HCT116 (cell line): ENCODE measurements at regions not wholly inside any gene's neighbourhood (a gene's known extent, or its start where the extent isn't known, plus 50 kb on each side); places are given as distances from the start of the nearest gene placed in this dataset.

Experiments used
- ATAC-seq: fragments of 200-7000 bp; cut with Tn5 transposase; 2 replicates; pipeline ENCODE4 v1.9.1; 2020; ENCODE audit warnings: mild to moderate bottlenecking, moderate library complexity
- BruUV-seq: library from RNA; stranded (reverse); fragments of 400-500 nt; replicated peaks from 2 replicates; lab custom pipeline; 2021; lab: Mats Ljungman, UMichigan
- CTCF ChIA-PET: fragments of 300-600 bp; sonication (Branson Sonifier 250); formaldehyde crosslinking; loops from one replicate; lab custom pipeline; 2021; ENCODE audit warnings: antibody characterized with exemption; lab: Charles Lee
- POLR2A ChIA-PET: fragments of 300-600, 350-600 bp; sonication (Branson Sonifier 250); formaldehyde crosslinking; loops from one replicate; lab custom pipeline; 2021; ENCODE audit warnings: antibody characterized with exemption; lab: Charles Lee
- RAD21 ChIA-PET, 2 experiments: fragments of 300-600 bp; sonication (Branson Sonifier 250); formaldehyde crosslinking; loops; one replicate each; lab custom pipeline; 2023; ENCODE audit warnings: low total read pairs in 2 of 2; ENCODE audit not compliant: uncharacterized antibody in 2 of 2, unreplicated experiment in 2 of 2, low non-redundant PET in 1 of 2; lab: Charles Lee
- DNase-seq: peaks from one replicate; pipeline ENCODE4 v3.0.0-alpha.2; 2010; ENCODE audit warnings: low read depth, low spot score
- H2AFZ ChIP-seq: fragments of 200-600 bp; shearing (Covaris generic), sonication (generic); 2 replicates; pipeline ENCODE4 v1.6.1; 2017; ENCODE audit warnings: low read depth, mixed run types, mixed read lengths, antibody characterized with exemption, low read length; ENCODE audit not compliant: poor library complexity, severe bottlenecking
- H3K27ac ChIP-seq: 2 replicates; pipeline ENCODE4 v1.5.1; 2012; ENCODE audit warnings: low read depth, low read length
- H3K27me3 ChIP-seq: fragments of 200-600 bp; sonication (generic); 2 replicates; pipeline ENCODE4 v1.6.1; 2016; ENCODE audit warnings: mixed run types, low read length, mixed read lengths; ENCODE audit not compliant: insufficient read depth
- H3K36me3 ChIP-seq, 2 experiments: fragments of 200-500 bp in 1 of 2; fragments of 200-600 bp in 1 of 2; sonication (Bioruptor generic) in 1 of 2; sonication (generic) in 1 of 2; 2 replicates each; pipeline versions ENCODE4 v1.5.1 to v1.6.1; 2014 to 2016; ENCODE audit warnings: low read length in 2 of 2, inconsistent platforms in 1 of 2, mixed read lengths in 1 of 2, mixed run types in 1 of 2; ENCODE audit not compliant: insufficient read depth in 2 of 2, control insufficient read depth in 1 of 2
- H3K4me1 ChIP-seq, 2 experiments: fragments of 200-600 bp in 1 of 2; sonication (generic) in 1 of 2; 2 replicates each; pipeline versions ENCODE4 v1.5.1 to v1.6.1; 2012 to 2017; ENCODE audit warnings: low read length in 2 of 2, inconsistent platforms in 1 of 2, mild to moderate bottlenecking in 1 of 2, mixed read lengths in 1 of 2, mixed run types in 1 of 2, moderate library complexity in 1 of 2; ENCODE audit not compliant: insufficient read depth in 2 of 2, control insufficient read depth in 1 of 2
- H3K4me2 ChIP-seq: fragments of 200-600 bp; sonication (generic); 2 replicates; pipeline ENCODE4 v1.6.1; 2017; ENCODE audit warnings: mixed run types, low read length, mixed read lengths
- H3K4me3 ChIP-seq, 2 experiments: fragments of 200-600 bp in 1 of 2; sonication (generic) in 1 of 2; replicated peaks in 1 of 2; 2 replicates each; pipeline ENCODE4 v1.5.1; 2011 to 2016; ENCODE audit warnings: low read length in 2 of 2, control low read depth in 1 of 2, low read depth in 1 of 2, mild to moderate bottlenecking in 1 of 2, mixed read lengths in 1 of 2, mixed run types in 1 of 2
- H3K79me2 ChIP-seq: fragments of 200-600 bp; sonication (generic); 2 replicates; pipeline ENCODE4 v1.6.1; 2017; ENCODE audit warnings: mild to moderate bottlenecking, mixed run types, low read length, moderate library complexity, mixed read lengths; ENCODE audit not compliant: insufficient read depth
- H3K9ac ChIP-seq: fragments of 200-600 bp; sonication (generic); 2 replicates; pipeline ENCODE4 v1.6.1; 2016; ENCODE audit warnings: low read length, mixed read lengths
- H3K9me2 ChIP-seq: fragments of 200-600 bp; sonication (generic), shearing (Covaris generic); 2 replicates; pipeline ENCODE4 v1.6.1; 2017; ENCODE audit warnings: mixed run types, mild to moderate bottlenecking, moderate library complexity; ENCODE audit not compliant: insufficient read depth
- H3K9me3 ChIP-seq, 2 experiments: fragments of 200-500 bp in 1 of 2; fragments of 200-600 bp in 1 of 2; sonication (Bioruptor generic) in 1 of 2; sonication (generic) in 1 of 2; 2 replicates each; pipeline ENCODE4 v1.6.1; 2014 to 2017; ENCODE audit warnings: low read length in 2 of 2, mixed read lengths in 2 of 2, inconsistent platforms in 1 of 2, low read depth in 1 of 2, mild to moderate bottlenecking in 1 of 2, mixed run types in 1 of 2, moderate library complexity in 1 of 2; ENCODE audit not compliant: control insufficient read depth in 1 of 2, insufficient read depth in 1 of 2
- H4K20me1 ChIP-seq: fragments of 200-600 bp; sonication (generic), shearing (Covaris generic); 2 replicates; pipeline ENCODE4 v1.6.1; 2017; ENCODE audit warnings: mixed run types, mild to moderate bottlenecking, moderate library complexity; ENCODE audit not compliant: insufficient read depth
- CBX3 ChIP-seq: IDR thresholded peaks from 2 replicates; pipeline ENCODE4 v1.6.1; 2012; ENCODE audit warnings: low read depth
- EGR1 ChIP-seq: IDR thresholded peaks from 2 replicates; pipeline ENCODE4 v1.6.1; 2012; ENCODE audit warnings: low read depth
- ELF1 ChIP-seq: IDR thresholded peaks from 2 replicates; pipeline ENCODE4 v1.6.1; 2012; ENCODE audit warnings: low read depth, borderline replicate concordance
- EZH2phosphoT487 ChIP-seq: fragments of 200-600 bp; IDR thresholded peaks from 2 replicates; pipeline ENCODE4 v1.6.1; 2018; ENCODE audit warnings: antibody characterized with exemption, borderline replicate concordance
- FOSL1 ChIP-seq: IDR thresholded peaks from 2 replicates; pipeline ENCODE4 v1.6.1; 2012; ENCODE audit warnings: low read depth
- JUND ChIP-seq: IDR thresholded peaks from 2 replicates; pipeline ENCODE4 v1.6.1; 2012
- RAD21 ChIP-seq: IDR thresholded peaks from 2 replicates; pipeline ENCODE4 v1.6.1; 2012; ENCODE audit warnings: low read depth, mild to moderate bottlenecking
- SIN3A ChIP-seq: IDR thresholded peaks from 2 replicates; pipeline ENCODE4 v1.6.1; 2012; ENCODE audit warnings: low read depth
- SP1 ChIP-seq: IDR thresholded peaks from 2 replicates; pipeline ENCODE4 v1.6.1; 2012; ENCODE audit warnings: low read depth
- SRF ChIP-seq: IDR thresholded peaks from 2 replicates; pipeline ENCODE4 v1.6.1; 2012; ENCODE audit warnings: low read depth
- TCF7L2 ChIP-seq: IDR thresholded peaks from 2 replicates; pipeline ENCODE4 v1.7.0; 2011; ENCODE audit warnings: borderline replicate concordance, inconsistent platforms; ENCODE audit not compliant: insufficient read depth, insufficient read length; ENCODE audit errors: extremely low read depth
- YY1 ChIP-seq: IDR thresholded peaks from 2 replicates; pipeline ENCODE4 v1.6.1; 2011; ENCODE audit warnings: low read length, low read depth, moderate library complexity, mild to moderate bottlenecking; ENCODE audit not compliant: insufficient replicate concordance; ENCODE audit errors: extremely low read depth
- ZNF274 ChIP-seq: fragments of 200-500 bp; sonication (Bioruptor generic); IDR thresholded peaks from 2 replicates; pipeline ENCODE4 v1.6.1; 2014; ENCODE audit warnings: mild to moderate bottlenecking, low read depth, low read length, inconsistent platforms
- intact Hi-C: fragments of 100-400 bp; cut with micrococcal nuclease; formaldehyde crosslinking; loops from 2 replicates; pipeline ENCODE4 v1.10.0; 2022
- TF ChIP-seq, protein P1 (sequence below): IDR thresholded peaks from 2 replicates; pipeline ENCODE4 v1.6.1; 2012
- TF ChIP-seq, protein P2 (sequence below): IDR thresholded peaks from 2 replicates; pipeline ENCODE4 v1.6.1; 2012; ENCODE audit warnings: low read depth
- TF ChIP-seq, protein P3 (sequence below): IDR thresholded peaks from 2 replicates; pipeline ENCODE4 v1.6.1; 2012

DNA sequence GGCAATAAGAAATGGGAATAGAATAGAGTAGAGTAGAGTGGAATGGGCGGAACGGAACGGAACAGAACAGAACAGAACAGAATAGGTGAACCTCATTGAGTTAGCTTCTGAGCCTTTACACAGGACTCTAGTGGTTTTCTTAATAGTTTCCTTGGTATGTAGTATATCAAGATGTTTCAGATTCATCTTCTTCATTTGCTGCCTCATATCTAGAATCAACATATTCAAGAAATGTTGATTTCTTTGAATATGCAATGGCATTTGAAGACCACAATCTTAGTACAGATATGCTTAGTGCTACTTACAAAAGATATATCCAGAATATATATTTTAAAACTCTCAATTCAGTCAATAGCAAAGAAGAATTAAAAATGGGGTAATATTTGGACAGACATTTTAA, 133.8 kb downstream of the TSEN15 start:
- DNase-seq = no peak
- Histone ChIP-seq H3K9ac (no peak overlapping the region), H3K9me3 (no peaks in the 10 kb centered on the region), H3K4me2 (no peak overlapping the region), H3K27me3 (no peaks in the 10 kb centered on the region), H3K4me1 (no peaks in the 10 kb centered on the region), H3K36me3 (no peaks in the 10 kb centered on the region), H3K27ac (no peak overlapping the region), H2AFZ (no peak overlapping the region), H3K4me3 (no peak overlapping the region), H4K20me1 (no peaks in the 10 kb centered on the region), H3K79me2 (no peaks in the 10 kb centered on the region), H3K9me2 (no peaks in the 10 kb centered on the region)
- BruUV-seq = no TSS peak
- RAD21 ChIA-PET = no interaction called here
- no peak for ATAC-seq
- CTCF ChIA-PET = no interaction called here
- no peak for TF ChIP-seq SRF
- TF ChIP-seq EZH2phosphoT487 = no peak
- TF ChIP-seq, protein P1, sequence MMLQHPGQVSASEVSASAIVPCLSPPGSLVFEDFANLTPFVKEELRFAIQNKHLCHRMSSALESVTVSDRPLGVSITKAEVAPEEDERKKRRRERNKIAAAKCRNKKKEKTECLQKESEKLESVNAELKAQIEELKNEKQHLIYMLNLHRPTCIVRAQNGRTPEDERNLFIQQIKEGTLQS = no peak
- no peak for TF ChIP-seq JUND
- TF ChIP-seq RAD21 = no peak
- no peak for TF ChIP-seq ELF1
- no peak for TF ChIP-seq YY1
- intact Hi-C loops = no loop called here
- POLR2A ChIA-PET = no interaction called here

DNA sequence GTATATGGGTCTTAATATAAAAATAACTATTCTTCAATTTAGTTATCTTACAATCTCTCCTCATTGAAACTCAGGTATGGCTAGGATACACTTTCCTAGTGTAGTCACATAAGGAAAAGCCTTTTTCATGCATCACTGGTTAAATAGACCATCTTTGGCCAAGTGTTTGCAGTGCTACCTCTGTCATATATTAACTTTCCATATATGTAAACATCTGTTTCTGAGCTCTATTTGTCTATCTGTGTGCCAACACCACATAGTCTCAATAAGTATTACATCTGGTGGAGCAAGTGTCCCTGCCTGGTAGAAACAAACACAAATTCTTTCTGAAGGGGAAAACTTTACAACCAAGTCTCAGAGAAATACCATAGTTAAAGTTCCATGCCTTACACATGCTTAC, 134.6 kb downstream of the TSEN15 start:
- no peak for ATAC-seq
- Histone ChIP-seq H3K9me2 (no peaks in the 10 kb centered on the region), H3K79me2 (no peaks in the 10 kb centered on the region), H3K9ac (no peak overlapping the region), H3K27me3 (no peaks in the 10 kb centered on the region), H4K20me1 (no peaks in the 10 kb centered on the region), H3K4me1 (no peaks in the 10 kb centered on the region), H3K9me3 (no peaks in the 10 kb centered on the region), H3K4me2 (no peak overlapping the region), H3K4me3 (no peak overlapping the region), H3K36me3 (no peaks in the 10 kb centered on the region), H2AFZ (no peak overlapping the region), H3K27ac (no peak overlapping the region)
- ChIA-PET POLR2A (no interaction called here), RAD21 (no interaction called here), CTCF (no interaction called here)
- intact Hi-C loops = no loop called here
- no TSS peak for BruUV-seq
- DNase-seq = no peak
- no peak for TF ChIP-seq TCF7L2
- TF ChIP-seq, protein P2, sequence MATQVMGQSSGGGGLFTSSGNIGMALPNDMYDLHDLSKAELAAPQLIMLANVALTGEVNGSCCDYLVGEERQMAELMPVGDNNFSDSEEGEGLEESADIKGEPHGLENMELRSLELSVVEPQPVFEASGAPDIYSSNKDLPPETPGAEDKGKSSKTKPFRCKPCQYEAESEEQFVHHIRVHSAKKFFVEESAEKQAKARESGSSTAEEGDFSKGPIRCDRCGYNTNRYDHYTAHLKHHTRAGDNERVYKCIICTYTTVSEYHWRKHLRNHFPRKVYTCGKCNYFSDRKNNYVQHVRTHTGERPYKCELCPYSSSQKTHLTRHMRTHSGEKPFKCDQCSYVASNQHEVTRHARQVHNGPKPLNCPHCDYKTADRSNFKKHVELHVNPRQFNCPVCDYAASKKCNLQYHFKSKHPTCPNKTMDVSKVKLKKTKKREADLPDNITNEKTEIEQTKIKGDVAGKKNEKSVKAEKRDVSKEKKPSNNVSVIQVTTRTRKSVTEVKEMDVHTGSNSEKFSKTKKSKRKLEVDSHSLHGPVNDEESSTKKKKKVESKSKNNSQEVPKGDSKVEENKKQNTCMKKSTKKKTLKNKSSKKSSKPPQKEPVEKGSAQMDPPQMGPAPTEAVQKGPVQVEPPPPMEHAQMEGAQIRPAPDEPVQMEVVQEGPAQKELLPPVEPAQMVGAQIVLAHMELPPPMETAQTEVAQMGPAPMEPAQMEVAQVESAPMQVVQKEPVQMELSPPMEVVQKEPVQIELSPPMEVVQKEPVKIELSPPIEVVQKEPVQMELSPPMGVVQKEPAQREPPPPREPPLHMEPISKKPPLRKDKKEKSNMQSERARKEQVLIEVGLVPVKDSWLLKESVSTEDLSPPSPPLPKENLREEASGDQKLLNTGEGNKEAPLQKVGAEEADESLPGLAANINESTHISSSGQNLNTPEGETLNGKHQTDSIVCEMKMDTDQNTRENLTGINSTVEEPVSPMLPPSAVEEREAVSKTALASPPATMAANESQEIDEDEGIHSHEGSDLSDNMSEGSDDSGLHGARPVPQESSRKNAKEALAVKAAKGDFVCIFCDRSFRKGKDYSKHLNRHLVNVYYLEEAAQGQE = no peak
- TF ChIP-seq, protein P1 = no peak
- TF ChIP-seq RAD21 = no peak
- TF ChIP-seq, protein P3, sequence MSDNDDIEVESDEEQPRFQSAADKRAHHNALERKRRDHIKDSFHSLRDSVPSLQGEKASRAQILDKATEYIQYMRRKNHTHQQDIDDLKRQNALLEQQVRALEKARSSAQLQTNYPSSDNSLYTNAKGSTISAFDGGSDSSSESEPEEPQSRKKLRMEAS = no peak
- no peak for TF ChIP-seq CBX3
- TF ChIP-seq ZNF274 = no peak
- TF ChIP-seq JUND = no peak
- TF ChIP-seq EGR1 = no peak
- TF ChIP-seq FOSL1 = no peak
- TF ChIP-seq EZH2phosphoT487 = no peak
- TF ChIP-seq SP1 = no peak
- TF ChIP-seq SIN3A = no peak
